Epithelial cell of esophagus (primary cell): ENCODE measurements at regions not wholly inside any gene's neighbourhood (a gene's known extent, or its start where the extent isn't known, plus 50 kb on each side); places are given as distances from the start of the nearest gene placed in this dataset.

Experiments used
- DNase-seq: peaks from one replicate; pipeline ENCODE4 v3.0.0; 2010; ENCODE audit warnings: low read depth
- H3K4me3 ChIP-seq: 2 replicates; pipeline ENCODE4 v1.5.1; 2011; ENCODE audit warnings: mild to moderate bottlenecking, low read length, control low read depth
- CTCF ChIP-seq: IDR thresholded peaks from 2 replicates; pipeline ENCODE4 v1.5.1; 2011; ENCODE audit warnings: low read depth, mild to moderate bottlenecking, low read length, control low read depth, inconsistent platforms; ENCODE audit not compliant: insufficient read depth; ENCODE audit errors: missing control alignments

- no peak for DNase-seq
- TF ChIP-seq CTCF, result no peak
- H3K4me3 ChIP-seq, result no peak overlapping the region
Measured at GRCh38 chr9:109918339-109919163, 138.6 kb downstream of the PALM2AKAP2 start.

GRCh38 chr9:109919736-109920408, 139.9 kb downstream of the PALM2AKAP2 start:
- DNase-seq, result no peak
- TF ChIP-seq CTCF, result no peak
- H3K4me3 ChIP-seq, result no peak overlapping the region

- DNase-seq, result peak; percentile 24
- no peak for TF ChIP-seq CTCF
Measured at GRCh38 chr9:109922617-109923470, 142.8 kb downstream of the PALM2AKAP2 start.

GRCh38 chr9:109923471-109923760, 143.4 kb downstream of the PALM2AKAP2 start:
- TF ChIP-seq CTCF, result no peak

More at GRCh38 chr9:109922617-109923470, 142.8 kb downstream of the PALM2AKAP2 start:
- no peak overlapping the region for H3K4me3 ChIP-seq

GRCh38 chr9:109923806-109924205, 143.8 kb downstream of the PALM2AKAP2 start:
- DNase-seq, result no peak
- no peak for TF ChIP-seq CTCF
- H3K4me3 ChIP-seq, result no peak overlapping the region

More at GRCh38 chr9:109923471-109923760, 143.4 kb downstream of the PALM2AKAP2 start:
- no peak for DNase-seq
- H3K4me3 ChIP-seq, result no peak overlapping the region

- H3K4me3 ChIP-seq, result no peak overlapping the region
- no peak for DNase-seq
- TF ChIP-seq CTCF, result no peak
Measured at GRCh38 chr9:109925799-109926198, 145.8 kb downstream of the PALM2AKAP2 start.
